ENCODE measurements at regions not wholly inside any gene's neighbourhood (a gene's known extent, or its start where the extent isn't known, plus 50 kb on each side); places are given as distances from the start of the nearest gene placed in this dataset.

GRCh38 chrX:100512471-100512870 lies 72.3 kb upstream of the TNMD start:
- H3K4me3 ChIP-seq (ENCODE audit: insufficient read length, low read depth): no peak overlapping the region
- H3K9me3 ChIP-seq (ENCODE audit: insufficient read depth, low read length): no peaks in the 10 kb centered on the region
- TF ChIP-seq SUZ12 (IDR thresholded peaks at IDR 0.05; ENCODE audit: extremely low read depth, insufficient read depth, insufficient read length): no peak
- TF ChIP-seq YY1 (IDR thresholded peaks at IDR 0.05; ENCODE audit: insufficient read depth, insufficient read length): no peak
- TF ChIP-seq ZNF274 (IDR thresholded peaks at IDR 0.05; ENCODE audit: low read depth, low read length): no peak
- DNase-seq (ENCODE audit: low read depth, low spot score): no peak
- H3K4me1 ChIP-seq (ENCODE audit: insufficient read depth, insufficient read length): no peaks in the 10 kb centered on the region
- no peaks in the 10 kb centered on the region for H3K27me3 ChIP-seq (ENCODE audit: insufficient read depth, insufficient read length)
- H3K9ac ChIP-seq (ENCODE audit: insufficient read length, low read depth): no peak overlapping the region
- H3K36me3 ChIP-seq (ENCODE audit: insufficient read depth, insufficient read length, low read length): no peaks in the 10 kb centered on the region

GRCh38 chrX:100494646-100495370 lies 84.7 kb upstream of the PCDH19 start:
- TF ChIP-seq ZNF274 (IDR thresholded peaks at IDR 0.05; ENCODE audit: low read depth, low read length): no peak
- no peak for TF ChIP-seq YY1 (IDR thresholded peaks at IDR 0.05; ENCODE audit: insufficient read depth, insufficient read length)
- no peak for TF ChIP-seq SUZ12 (IDR thresholded peaks at IDR 0.05; ENCODE audit: extremely low read depth, insufficient read depth, insufficient read length)
- DNase-seq (ENCODE audit: low read depth, low spot score): no peak
- Histone ChIP-seq H3K9me3 (ENCODE audit: insufficient read depth, low read length) (no peaks in the 10 kb centered on the region), H3K27me3 (ENCODE audit: insufficient read depth, insufficient read length) (no peaks in the 10 kb centered on the region), H3K9ac (ENCODE audit: insufficient read length, low read depth) (no peak overlapping the region), H3K4me3 (ENCODE audit: insufficient read length, low read depth) (no peak overlapping the region), H3K36me3 (ENCODE audit: insufficient read depth, insufficient read length, low read length) (no peaks in the 10 kb centered on the region), H3K4me1 (ENCODE audit: insufficient read depth, insufficient read length) (no peaks in the 10 kb centered on the region)

- TF ChIP-seq SUZ12 (IDR thresholded peaks at IDR 0.05; ENCODE audit: extremely low read depth, insufficient read depth, insufficient read length) (no peak), ZNF274 (IDR thresholded peaks at IDR 0.05; ENCODE audit: low read depth, low read length) (no peak), YY1 (IDR thresholded peaks at IDR 0.05; ENCODE audit: insufficient read depth, insufficient read length) (no peak)
- no peaks in the 10 kb centered on the region for H3K36me3 ChIP-seq (ENCODE audit: insufficient read depth, insufficient read length, low read length)
- DNase-seq (ENCODE audit: low read depth, low spot score): no peak
- no peak overlapping the region for H3K9ac ChIP-seq (ENCODE audit: insufficient read length, low read depth)
- no peak overlapping the region for H3K4me3 ChIP-seq (ENCODE audit: insufficient read length, low read depth)
- no peaks in the 10 kb centered on the region for H3K27me3 ChIP-seq (ENCODE audit: insufficient read depth, insufficient read length)
- no peaks in the 10 kb centered on the region for H3K4me1 ChIP-seq (ENCODE audit: insufficient read depth, insufficient read length)
- H3K9me3 ChIP-seq (ENCODE audit: insufficient read depth, low read length): no peaks in the 10 kb centered on the region
These were observed 81.1 kb upstream of the PCDH19 start for GRCh38 chrX:100491174-100491573.

- H3K9ac ChIP-seq (ENCODE audit: insufficient read length, low read depth): no peak overlapping the region
- H3K9me3 ChIP-seq (ENCODE audit: insufficient read depth, low read length): no peaks in the 10 kb centered on the region
- H3K27me3 ChIP-seq (ENCODE audit: insufficient read depth, insufficient read length): no peaks in the 10 kb centered on the region
- H3K36me3 ChIP-seq (ENCODE audit: insufficient read depth, insufficient read length, low read length): no peaks in the 10 kb centered on the region
- H3K4me3 ChIP-seq (ENCODE audit: insufficient read length, low read depth): no peak overlapping the region
- TF ChIP-seq ZNF274 (IDR thresholded peaks at IDR 0.05; ENCODE audit: low read depth, low read length) (no peak), SUZ12 (IDR thresholded peaks at IDR 0.05; ENCODE audit: extremely low read depth, insufficient read depth, insufficient read length) (no peak), YY1 (IDR thresholded peaks at IDR 0.05; ENCODE audit: insufficient read depth, insufficient read length) (no peak)
- no peak for DNase-seq (ENCODE audit: low read depth, low spot score)
- peaks cover 3% of the 10 kb centered on the region for H3K4me1 ChIP-seq (ENCODE audit: insufficient read depth, insufficient read length)
These were observed 77.7 kb upstream of the PCDH19 start for GRCh38 chrX:100487795-100488194.

GRCh38 chrX:100484971-100485370 lies 74.9 kb upstream of the PCDH19 start:
- Histone ChIP-seq H3K9ac (ENCODE audit: insufficient read length, low read depth) (no peak overlapping the region), H3K27me3 (ENCODE audit: insufficient read depth, insufficient read length) (no peaks in the 10 kb centered on the region), H3K4me3 (ENCODE audit: insufficient read length, low read depth) (no peak overlapping the region), H3K4me1 (ENCODE audit: insufficient read depth, insufficient read length) (peaks cover 3% of the 10 kb centered on the region), H3K9me3 (ENCODE audit: insufficient read depth, low read length) (no peaks in the 10 kb centered on the region), H3K36me3 (ENCODE audit: insufficient read depth, insufficient read length, low read length) (no peaks in the 10 kb centered on the region)
- TF ChIP-seq YY1 (IDR thresholded peaks at IDR 0.05; ENCODE audit: insufficient read depth, insufficient read length) (no peak), SUZ12 (IDR thresholded peaks at IDR 0.05; ENCODE audit: extremely low read depth, insufficient read depth, insufficient read length) (no peak), ZNF274 (IDR thresholded peaks at IDR 0.05; ENCODE audit: low read depth, low read length) (no peak)
- DNase-seq (ENCODE audit: low read depth, low spot score): peak; percentile 32

GRCh38 chrX:100479329-100479728 lies 69.3 kb upstream of the PCDH19 start:
- H3K9ac ChIP-seq (ENCODE audit: insufficient read length, low read depth): no peak overlapping the region
- no peaks in the 10 kb centered on the region for H3K36me3 ChIP-seq (ENCODE audit: insufficient read depth, insufficient read length, low read length)
- H3K4me1 ChIP-seq (ENCODE audit: insufficient read depth, insufficient read length): no peaks in the 10 kb centered on the region
- no peaks in the 10 kb centered on the region for H3K27me3 ChIP-seq (ENCODE audit: insufficient read depth, insufficient read length)
- no peak for DNase-seq (ENCODE audit: low read depth, low spot score)
- H3K9me3 ChIP-seq (ENCODE audit: insufficient read depth, low read length): no peaks in the 10 kb centered on the region
- TF ChIP-seq YY1 (IDR thresholded peaks at IDR 0.05; ENCODE audit: insufficient read depth, insufficient read length) (no peak), ZNF274 (IDR thresholded peaks at IDR 0.05; ENCODE audit: low read depth, low read length) (no peak)
- no peak overlapping the region for H3K4me3 ChIP-seq (ENCODE audit: insufficient read length, low read depth)

GRCh38 chrX:100478714-100479306 lies 68.7 kb upstream of the PCDH19 start:
- H3K27me3 ChIP-seq (ENCODE audit: insufficient read depth, insufficient read length): no peaks in the 10 kb centered on the region
- no peak for DNase-seq (ENCODE audit: low read depth, low spot score)
- no peaks in the 10 kb centered on the region for H3K4me1 ChIP-seq (ENCODE audit: insufficient read depth, insufficient read length)
- H3K36me3 ChIP-seq (ENCODE audit: insufficient read depth, insufficient read length, low read length): no peaks in the 10 kb centered on the region
- TF ChIP-seq SUZ12 (IDR thresholded peaks at IDR 0.05; ENCODE audit: extremely low read depth, insufficient read depth, insufficient read length) (no peak), YY1 (IDR thresholded peaks at IDR 0.05; ENCODE audit: insufficient read depth, insufficient read length) (no peak), ZNF274 (IDR thresholded peaks at IDR 0.05; ENCODE audit: low read depth, low read length) (no peak)
- no peak overlapping the region for H3K9ac ChIP-seq (ENCODE audit: insufficient read length, low read depth)
- no peaks in the 10 kb centered on the region for H3K9me3 ChIP-seq (ENCODE audit: insufficient read depth, low read length)
- H3K4me3 ChIP-seq (ENCODE audit: insufficient read length, low read depth): no peak overlapping the region
